ACC112 (cell line): ENCODE measurements at regions not wholly inside any gene's neighbourhood (a gene's known extent, or its start where the extent isn't known, plus 50 kb on each side); places are given as distances from the start of the nearest gene placed in this dataset.

ENCODE experiments used
- H2AFZ ChIP-seq: fragments of 200-600 bp; sonication (generic); one replicate; pipeline ENCODE4 v1.6.0; 2017; ENCODE audit warnings: antibody characterized with exemption, low read length; ENCODE audit not compliant: unreplicated experiment
- H3K27ac ChIP-seq: fragments of 200-600 bp; sonication (generic); 2 replicates; pipeline ENCODE4 v1.5.1; 2014; ENCODE audit warnings: low read depth, mild to moderate bottlenecking, antibody characterized with exemption, low read length, moderate library complexity
- H3K27me3 ChIP-seq: fragments of 200-600 bp; sonication (generic); 2 replicates; pipeline ENCODE4 v1.6.1; 2014; ENCODE audit warnings: mild to moderate bottlenecking, antibody characterized with exemption, low read length, moderate library complexity, mixed read lengths; ENCODE audit not compliant: insufficient read depth
- H3K36me3 ChIP-seq: fragments of 200-600 bp; sonication (generic); 2 replicates; pipeline ENCODE4 v1.6.1; 2016; ENCODE audit warnings: mild to moderate bottlenecking, antibody characterized with exemption, low read length, moderate library complexity, mixed read lengths; ENCODE audit not compliant: insufficient read depth
- H3K4me1 ChIP-seq: fragments of 200-600 bp; sonication (generic); one replicate; pipeline ENCODE4 v1.6.1; 2016; ENCODE audit warnings: low read length, mixed read lengths; ENCODE audit not compliant: insufficient read depth, unreplicated experiment, control insufficient read depth
- H3K4me3 ChIP-seq: fragments of 200-600 bp; sonication (generic); 2 replicates; pipeline ENCODE4 v1.5.1; 2014; ENCODE audit warnings: mild to moderate bottlenecking, low read depth, low read length
- H3K79me2 ChIP-seq: fragments of 200-600 bp; sonication (generic); one replicate; pipeline ENCODE4 v1.6.0; 2016; ENCODE audit warnings: low read length; ENCODE audit not compliant: control insufficient read depth, unreplicated experiment, insufficient read depth

- H3K27ac ChIP-seq: no peak overlapping the region
These were observed 77.4 kb downstream of the ETS2 start for GRCh38 chr21:38883142-38883541.

GRCh38 chr21:38881131-38881530 lies 75.4 kb downstream of the ETS2 start:
- no peaks in the 10 kb centered on the region for H3K36me3 ChIP-seq
- H3K27me3 ChIP-seq: no peaks in the 10 kb centered on the region
- H3K79me2 ChIP-seq: no peaks in the 10 kb centered on the region
- H3K4me1 ChIP-seq: no peaks in the 10 kb centered on the region
- no peak overlapping the region for H3K4me3 ChIP-seq
- no peak overlapping the region for H3K27ac ChIP-seq
- H2AFZ ChIP-seq: no peak overlapping the region

More at GRCh38 chr21:38883142-38883541, 77.4 kb downstream of the ETS2 start:
- Histone ChIP-seq H3K79me2 (no peaks in the 10 kb centered on the region), H2AFZ (no peak overlapping the region), H3K27me3 (0 out of 2 replicates have a peak, but pooled peaks cover 4% of the 10 kb centered on the region), H3K4me1 (no peaks in the 10 kb centered on the region), H3K36me3 (no peaks in the 10 kb centered on the region), H3K4me3 (no peak overlapping the region)

- no peak overlapping the region for H3K4me3 ChIP-seq
- no peaks in the 10 kb centered on the region for H3K79me2 ChIP-seq
- H3K36me3 ChIP-seq: no peaks in the 10 kb centered on the region
These were observed 74.8 kb downstream of the ETS2 start for GRCh38 chr21:38880577-38880966.

GRCh38 chr21:38879912-38880576 lies 74.3 kb downstream of the ETS2 start:
- Histone ChIP-seq H2AFZ (no peak overlapping the region), H3K79me2 (no peaks in the 10 kb centered on the region), H3K4me1 (peaks cover 6% of the 10 kb centered on the region), H3K27me3 (no peaks in the 10 kb centered on the region), H3K27ac (no peak overlapping the region), H3K4me3 (no peak overlapping the region), H3K36me3 (no peaks in the 10 kb centered on the region)

More at GRCh38 chr21:38880577-38880966, 74.8 kb downstream of the ETS2 start:
- H2AFZ ChIP-seq: no peak overlapping the region
- no peaks in the 10 kb centered on the region for H3K27me3 ChIP-seq
- peaks cover 1% of the 10 kb centered on the region for H3K4me1 ChIP-seq
- H3K27ac ChIP-seq: no peak overlapping the region

GRCh38 chr21:38878379-38879179 lies 72.8 kb downstream of the ETS2 start:
- H3K27me3 ChIP-seq: no peaks in the 10 kb centered on the region
- no peaks in the 10 kb centered on the region for H3K36me3 ChIP-seq
- H2AFZ ChIP-seq: no peak overlapping the region
- H3K27ac ChIP-seq: no peak overlapping the region
- H3K4me1 ChIP-seq: peaks cover 6% of the 10 kb centered on the region
- no peaks in the 10 kb centered on the region for H3K79me2 ChIP-seq
- no peak overlapping the region for H3K4me3 ChIP-seq

- Histone ChIP-seq H3K27me3 (no peaks in the 10 kb centered on the region), H3K4me1 (peaks cover 6% of the 10 kb centered on the region), H3K27ac (no peak overlapping the region), H3K79me2 (no peaks in the 10 kb centered on the region), H3K4me3 (no peak overlapping the region), H3K36me3 (no peaks in the 10 kb centered on the region), H2AFZ (no peak overlapping the region)
These were observed 70.2 kb downstream of the ETS2 start for GRCh38 chr21:38875694-38876492.
